Keratinocyte (primary cell): ENCODE measurements at regions not wholly inside any gene's neighbourhood (a gene's known extent, or its start where the extent isn't known, plus 50 kb on each side); places are given as distances from the start of the nearest gene placed in this dataset.

ENCODE experiments used
- DNase-seq: peaks from one replicate; pipeline ENCODE4 v3.0.0-alpha.2; 2011; ENCODE audit warnings: low read depth, missing footprints, low spot score
- FAIRE-seq: peaks from 2 replicates; lab custom pipeline; 2011; peaks lifted over from hg19 to GRCh38; lab: Jason Lieb, UNC
- H2AFZ ChIP-seq: 2 replicates; pipeline ENCODE4 v1.6.0; 2012; ENCODE audit warnings: low read length, control low read depth, inconsistent platforms; ENCODE audit not compliant: control insufficient read depth
- H3K27ac ChIP-seq: 2 replicates; pipeline ENCODE4 v1.5.1; 2011; ENCODE audit warnings: low read length; ENCODE audit not compliant: control insufficient read depth, insufficient read depth
- H3K27me3 ChIP-seq: 3 replicates; pipeline ENCODE4 v1.6.0; 2011; ENCODE audit warnings: low read length; ENCODE audit not compliant: control insufficient read depth, insufficient read depth; ENCODE audit errors: extremely low read depth
- H3K36me3 ChIP-seq, 2 experiments: 2 replicates in 1 of 2; 3 replicates in 1 of 2; pipeline ENCODE4 v1.5.1; 2011; ENCODE audit warnings: low read length in 2 of 2, mild to moderate bottlenecking in 1 of 2; ENCODE audit not compliant: control insufficient read depth in 2 of 2, insufficient read depth in 2 of 2; ENCODE audit errors: extremely low read depth in 1 of 2
- H3K4me1 ChIP-seq: 3 replicates; pipeline ENCODE4 v1.5.1; 2011; ENCODE audit warnings: low read length; ENCODE audit not compliant: control insufficient read depth, insufficient read depth; ENCODE audit errors: extremely low read depth
- H3K4me2 ChIP-seq: 3 replicates; pipeline ENCODE4 v1.6.0; 2011; ENCODE audit warnings: low read depth, low read length; ENCODE audit not compliant: control insufficient read depth, insufficient read depth; ENCODE audit errors: extremely low read depth
- H3K4me3 ChIP-seq, 3 experiments: fragments of 200-600 bp in 1 of 3; sonication (generic) in 1 of 3; 2 replicates in 2 of 3; 3 replicates in 1 of 3; pipeline ENCODE4 v1.5.1; 2011 to 2016; ENCODE audit warnings: low read length in 3 of 3, mild to moderate bottlenecking in 3 of 3, control low read depth in 2 of 3, inconsistent platforms in 1 of 3, low read depth in 1 of 3, mixed read lengths in 1 of 3, mixed run types in 1 of 3, moderate library complexity in 1 of 3; ENCODE audit not compliant: control insufficient read depth in 2 of 3, insufficient read depth in 2 of 3; ENCODE audit errors: extremely low read depth in 1 of 3
- H3K79me2 ChIP-seq: 2 replicates; pipeline ENCODE4 v1.6.0; 2012; ENCODE audit warnings: low read length; ENCODE audit not compliant: control insufficient read depth, insufficient read depth
- H3K9ac ChIP-seq: 3 replicates; pipeline ENCODE4 v1.6.0; 2011; ENCODE audit warnings: low read length; ENCODE audit not compliant: control insufficient read depth, insufficient read depth; ENCODE audit errors: extremely low read depth
- H3K9me1 ChIP-seq: 3 replicates; pipeline ENCODE4 v1.6.0; 2011; ENCODE audit warnings: low read length; ENCODE audit not compliant: control insufficient read depth, insufficient read depth; ENCODE audit errors: extremely low read depth
- H3K9me3 ChIP-seq: 2 replicates; pipeline ENCODE4 v1.5.1; 2012; ENCODE audit warnings: low read depth, low read length; ENCODE audit not compliant: control insufficient read depth
- H4K20me1 ChIP-seq: 3 replicates; pipeline ENCODE4 v1.6.0; 2011; ENCODE audit warnings: low read length; ENCODE audit not compliant: control insufficient read depth, insufficient read depth; ENCODE audit errors: extremely low read depth
- CTCF ChIP-seq, 3 experiments: IDR thresholded peaks in 1 of 3; conservative IDR thresholded peaks in 1 of 3; optimal IDR thresholded peaks in 1 of 3; 2 replicates in 2 of 3; 3 replicates in 1 of 3; pipeline versions ENCODE3 to v1.5.1; 2011; ENCODE audit warnings: low read length in 3 of 3, mild to moderate bottlenecking in 3 of 3, moderate library complexity in 2 of 3, control low read depth in 1 of 3, inconsistent platforms in 1 of 3; ENCODE audit not compliant: insufficient read depth in 2 of 3; ENCODE audit errors: extremely low read depth in 1 of 3
- EZH2 ChIP-seq: IDR thresholded peaks from one replicate; pipeline ENCODE4 v1.6.1; 2012; ENCODE audit warnings: inconsistent platforms, mild to moderate bottlenecking, low read length, moderate library complexity
- dilution Hi-C: fragments of 300-500 bp; cut with MboI; formaldehyde crosslinking; loops from one replicate; pipeline ENCODE4 v1.7.0; 2020; ENCODE audit warnings: low sequenced_read_pairs; ENCODE audit not compliant: extremely low pct_ligation_motif_present

- Histone ChIP-seq H3K36me3 (no peaks in the 10 kb centered on the region), H3K79me2 (no peaks in the 10 kb centered on the region), H4K20me1 (no peaks in the 10 kb centered on the region), H2AFZ (no peak overlapping the region), H3K4me2 (no peak overlapping the region), H3K27ac (no peak overlapping the region), H3K4me3 (no peak overlapping the region), H3K9me1 (no peaks in the 10 kb centered on the region), H3K9ac (no peak overlapping the region), H3K27me3 (no peaks in the 10 kb centered on the region), H3K4me1 (no peaks in the 10 kb centered on the region), H3K9me3 (no peaks in the 10 kb centered on the region)
- FAIRE-seq: no peak
- dilution Hi-C loops: no loop called here
- no peak for DNase-seq
- TF ChIP-seq EZH2: no peak
- no peak for TF ChIP-seq CTCF (optimal IDR thresholded peaks at IDR 0.05 in 1 of 3, IDR thresholded peaks at IDR 0.05 in 1 of 3, conservative IDR thresholded peaks at IDR 0.05 in 1 of 3; ENCODE audit: extremely low read depth in 1 of 3, insufficient read depth in 2 of 3, low read length in 3 of 3)
These were observed 229.1 kb upstream of the FSTL5 start for GRCh38 chr4:162392946-162393345.

- no peak for DNase-seq
- H3K9me3 ChIP-seq: no peaks in the 10 kb centered on the region
- H3K79me2 ChIP-seq: no peaks in the 10 kb centered on the region
- no peaks in the 10 kb centered on the region for H3K9me1 ChIP-seq
- H3K36me3 ChIP-seq: no peaks in the 10 kb centered on the region
- no peak for TF ChIP-seq CTCF (optimal IDR thresholded peaks at IDR 0.05 in 1 of 3, IDR thresholded peaks at IDR 0.05 in 1 of 3, conservative IDR thresholded peaks at IDR 0.05 in 1 of 3; ENCODE audit: extremely low read depth in 1 of 3, insufficient read depth in 2 of 3, low read length in 3 of 3)
- TF ChIP-seq EZH2: no peak
- H3K4me2 ChIP-seq: no peak overlapping the region
- no peaks in the 10 kb centered on the region for H4K20me1 ChIP-seq
- no peak overlapping the region for H3K27ac ChIP-seq
- H3K27me3 ChIP-seq: no peaks in the 10 kb centered on the region
- dilution Hi-C loops: no loop called here
- no peak for FAIRE-seq
- no peaks in the 10 kb centered on the region for H3K4me1 ChIP-seq
- no peak overlapping the region for H3K4me3 ChIP-seq
- no peak overlapping the region for H3K9ac ChIP-seq
- no peak overlapping the region for H2AFZ ChIP-seq
These were observed 202.3 kb upstream of the FSTL5 start for GRCh38 chr4:162366146-162366545.
